ENCODE measurements at regions not wholly inside any gene's neighbourhood (a gene's known extent, or its start where the extent isn't known, plus 50 kb on each side); places are given as distances from the start of the nearest gene placed in this dataset.

DNA sequence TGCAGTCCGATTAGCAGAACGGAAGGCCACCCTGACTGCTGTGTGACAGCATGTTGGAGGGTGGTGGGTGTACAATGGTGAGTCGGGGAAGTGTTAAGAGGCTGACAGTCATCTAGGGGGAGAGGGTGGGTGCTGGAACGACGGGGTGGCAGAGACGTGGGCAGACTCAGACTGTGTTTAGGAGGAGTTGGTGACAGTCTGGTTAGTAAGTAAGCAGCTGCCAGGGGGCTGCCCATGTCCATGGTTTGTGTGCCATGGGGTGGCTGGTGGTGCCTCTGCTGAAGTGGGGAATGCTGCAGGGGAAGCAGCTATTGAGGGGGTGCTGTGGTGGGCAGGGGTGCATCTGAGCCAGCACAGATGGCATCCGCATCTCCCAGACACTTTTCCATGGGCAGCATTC, 51.3 kb upstream of the BOD1 start:
- Histone ChIP-seq H3K9me3 (no peaks in the 10 kb centered on the region), H3K27me3 (no peaks in the 10 kb centered on the region), H3K4me3 (no peak overlapping the region), H3K4me1 (no peaks in the 10 kb centered on the region), H3K36me3 (no peaks in the 10 kb centered on the region), H3K27ac (no peak overlapping the region)
- no peak for DNase-seq
- intact Hi-C loops (cut with DNase I; ENCODE audit: low total_unique reads) = no loop called here
- TF ChIP-seq, protein P1, sequence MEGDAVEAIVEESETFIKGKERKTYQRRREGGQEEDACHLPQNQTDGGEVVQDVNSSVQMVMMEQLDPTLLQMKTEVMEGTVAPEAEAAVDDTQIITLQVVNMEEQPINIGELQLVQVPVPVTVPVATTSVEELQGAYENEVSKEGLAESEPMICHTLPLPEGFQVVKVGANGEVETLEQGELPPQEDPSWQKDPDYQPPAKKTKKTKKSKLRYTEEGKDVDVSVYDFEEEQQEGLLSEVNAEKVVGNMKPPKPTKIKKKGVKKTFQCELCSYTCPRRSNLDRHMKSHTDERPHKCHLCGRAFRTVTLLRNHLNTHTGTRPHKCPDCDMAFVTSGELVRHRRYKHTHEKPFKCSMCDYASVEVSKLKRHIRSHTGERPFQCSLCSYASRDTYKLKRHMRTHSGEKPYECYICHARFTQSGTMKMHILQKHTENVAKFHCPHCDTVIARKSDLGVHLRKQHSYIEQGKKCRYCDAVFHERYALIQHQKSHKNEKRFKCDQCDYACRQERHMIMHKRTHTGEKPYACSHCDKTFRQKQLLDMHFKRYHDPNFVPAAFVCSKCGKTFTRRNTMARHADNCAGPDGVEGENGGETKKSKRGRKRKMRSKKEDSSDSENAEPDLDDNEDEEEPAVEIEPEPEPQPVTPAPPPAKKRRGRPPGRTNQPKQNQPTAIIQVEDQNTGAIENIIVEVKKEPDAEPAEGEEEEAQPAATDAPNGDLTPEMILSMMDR (IDR thresholded peaks at IDR 0.05) = no peak
- TF ChIP-seq POLR2A (IDR thresholded peaks at IDR 0.05) = no peak

DNA sequence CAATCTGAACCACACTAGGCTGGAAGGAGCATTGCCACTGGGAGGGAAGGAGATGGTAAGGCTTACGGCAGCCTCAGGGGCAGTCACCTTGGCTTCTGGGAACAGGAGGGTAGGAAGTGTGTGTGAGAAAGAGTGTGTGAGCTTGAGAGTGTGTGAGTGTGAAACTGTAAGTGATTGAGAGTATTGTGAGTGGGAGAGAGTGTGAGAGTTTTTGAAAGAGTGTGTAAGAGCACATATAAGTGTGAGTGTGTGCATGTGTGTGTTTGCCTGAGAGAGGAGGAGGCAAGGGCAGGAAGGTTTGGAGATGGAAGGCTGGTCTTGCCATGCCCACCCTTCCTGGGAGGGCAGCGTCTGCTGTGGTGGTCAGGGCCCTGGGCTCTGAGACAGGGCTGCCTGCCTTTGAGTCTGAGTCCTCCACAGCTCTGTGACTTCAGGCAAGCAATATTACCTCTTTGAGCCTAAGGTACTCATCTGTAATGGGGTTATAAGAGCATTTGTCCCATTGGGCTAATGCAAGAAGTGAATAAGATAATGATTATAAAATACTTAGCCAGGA, 51.9 kb upstream of the BOD1 start:
- no peaks in the 10 kb centered on the region for H3K36me3 ChIP-seq
- intact Hi-C loops (cut with DNase I; ENCODE audit: low total_unique reads) = no loop called here
- DNase-seq = no peak
- no peaks in the 10 kb centered on the region for H3K27me3 ChIP-seq
- no peaks in the 10 kb centered on the region for H3K4me1 ChIP-seq
- H3K9me3 ChIP-seq = no peaks in the 10 kb centered on the region
- no peak for TF ChIP-seq POLR2A (IDR thresholded peaks at IDR 0.05)
- TF ChIP-seq, protein P1 (IDR thresholded peaks at IDR 0.05) = no peak
- H3K4me3 ChIP-seq = no peak overlapping the region
- no peak overlapping the region for H3K27ac ChIP-seq

DNA sequence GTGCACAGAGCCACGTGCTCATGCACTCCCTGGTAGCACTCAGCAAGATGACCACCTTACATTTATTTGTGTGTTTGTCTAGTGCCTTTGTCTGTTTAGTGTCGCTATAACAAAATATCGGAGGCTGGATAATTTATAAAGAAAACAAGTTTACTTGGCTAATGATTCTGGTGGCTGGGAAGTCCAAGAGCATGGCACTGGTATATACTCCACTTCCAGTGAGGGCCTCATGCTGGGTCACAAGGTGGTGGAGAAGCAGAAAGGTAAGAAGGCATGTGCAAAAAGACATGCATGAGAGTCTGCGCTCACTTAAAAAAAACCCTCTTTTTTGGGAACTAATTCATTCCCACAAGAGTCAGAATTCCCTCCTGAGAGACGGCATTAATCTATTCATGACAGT, 52.5 kb upstream of the BOD1 start:
- H3K27ac ChIP-seq = no peak overlapping the region
- intact Hi-C loops (cut with DNase I; ENCODE audit: low total_unique reads) = no loop called here
- TF ChIP-seq, protein P1 (IDR thresholded peaks at IDR 0.05) = no peak
- TF ChIP-seq POLR2A (IDR thresholded peaks at IDR 0.05) = no peak
- H3K36me3 ChIP-seq = no peaks in the 10 kb centered on the region
- no peaks in the 10 kb centered on the region for H3K27me3 ChIP-seq
- no peaks in the 10 kb centered on the region for H3K9me3 ChIP-seq
- no peaks in the 10 kb centered on the region for H3K4me1 ChIP-seq
- no peak overlapping the region for H3K4me3 ChIP-seq
- no peak for DNase-seq

DNA sequence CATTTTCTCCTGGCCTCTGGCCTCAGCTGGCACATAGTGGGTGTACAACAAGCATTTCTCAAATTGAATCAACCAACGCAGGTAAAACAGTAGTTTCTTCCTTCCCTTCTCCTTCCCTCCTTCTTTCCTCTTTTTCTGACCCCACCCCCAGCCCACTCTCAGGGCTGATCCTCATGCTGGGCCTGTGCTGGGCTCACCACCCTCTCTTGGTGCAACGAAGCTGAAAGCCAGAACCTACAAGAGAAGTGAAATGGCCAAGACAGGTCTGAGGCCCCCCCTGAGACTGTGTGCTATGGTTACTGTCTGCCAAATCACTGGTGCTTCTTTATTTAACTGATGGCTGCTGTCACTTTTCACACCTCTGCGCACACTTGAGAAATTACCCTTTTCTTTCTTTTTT, 53.0 kb upstream of the BOD1 start:
- intact Hi-C loops (cut with DNase I; ENCODE audit: low total_unique reads) = no loop called here
- no peaks in the 10 kb centered on the region for H3K27me3 ChIP-seq
- TF ChIP-seq, protein P1 (IDR thresholded peaks at IDR 0.05) = no peak
- DNase-seq = no peak
- no peak overlapping the region for H3K4me3 ChIP-seq
- peak overlapping the region; percentile 2 to 10 for H3K27ac ChIP-seq
- H3K36me3 ChIP-seq = no peaks in the 10 kb centered on the region
- H3K9me3 ChIP-seq = no peaks in the 10 kb centered on the region
- no peaks in the 10 kb centered on the region for H3K4me1 ChIP-seq

DNA sequence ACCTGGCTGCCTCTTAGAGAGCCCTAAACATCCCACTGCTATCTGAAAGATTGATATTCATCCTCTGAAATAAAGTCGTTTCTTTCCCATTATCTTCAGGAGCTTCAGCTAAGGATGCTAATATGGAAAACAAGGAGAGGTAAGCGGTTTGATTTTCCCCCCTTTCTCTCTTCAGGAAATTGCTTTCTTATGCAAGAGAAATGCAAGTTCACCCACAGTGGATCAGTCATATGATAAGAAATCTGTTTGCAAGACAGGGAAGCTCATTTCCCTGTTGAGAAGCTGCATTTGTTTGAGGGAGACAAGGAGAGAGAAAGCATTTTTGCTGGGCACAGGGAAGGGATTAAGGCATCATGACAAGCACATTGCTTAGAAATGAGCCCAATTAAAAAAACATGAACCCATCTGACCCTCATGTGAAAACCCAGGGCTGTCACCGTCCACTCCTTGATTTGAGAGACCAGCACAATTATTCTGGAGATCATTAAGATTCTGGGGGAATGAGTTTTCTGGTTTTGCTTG, 53.7 kb upstream of the BOD1 start:
- H3K4me1 ChIP-seq = no peaks in the 10 kb centered on the region
- H3K27ac ChIP-seq = peak overlapping the region; percentile 2 to 10
- DNase-seq = no peak
- intact Hi-C loops (cut with DNase I; ENCODE audit: low total_unique reads) = no loop called here
- H3K9me3 ChIP-seq = no peaks in the 10 kb centered on the region
- no peaks in the 10 kb centered on the region for H3K36me3 ChIP-seq
- H3K4me3 ChIP-seq = no peak overlapping the region
- no peak for TF ChIP-seq POLR2A (IDR thresholded peaks at IDR 0.05)
- TF ChIP-seq, protein P1 (IDR thresholded peaks at IDR 0.05) = no peak
- no peaks in the 10 kb centered on the region for H3K27me3 ChIP-seq
